SK-N-MC (cell line): ENCODE measurements at regions not wholly inside any gene's neighbourhood (a gene's known extent, or its start where the extent isn't known, plus 50 kb on each side); places are given as distances from the start of the nearest gene placed in this dataset.
A peak's percentile ranks its signal among the peaks of the same experiment; 100 is the strongest.
"Not testable (repeated sequence)": the region's sequence is repeated elsewhere in the genome, so short reads cannot be mapped to it uniquely, and the experiment has no call there.

Experiments
- DNase-seq: peaks from one replicate; pipeline ENCODE4 v3.0.0-alpha.2; 2011; ENCODE audit warnings: low read depth, low spot score
- H3K27ac ChIP-seq: fragments of 200-600 bp; sonication (generic); 2 replicates; pipeline ENCODE4 v1.5.1; 2016; ENCODE audit warnings: mixed run types
- H3K36me3 ChIP-seq: fragments of 200-600 bp; sonication (generic); 2 replicates; pipeline ENCODE4 v1.6.1; 2017; ENCODE audit warnings: antibody characterized with exemption, low read length, mixed read lengths; ENCODE audit not compliant: insufficient read depth
- H3K4me3 ChIP-seq: fragments of 200-600 bp; sonication (generic); 2 replicates; pipeline ENCODE4 v1.5.1; 2016
- H3K9ac ChIP-seq: fragments of 200-600 bp; sonication (generic); 2 replicates; pipeline ENCODE4 v1.8.0; 2017; ENCODE audit warnings: mixed run types, mixed read lengths; ENCODE audit not compliant: insufficient read length
- H3K9me3 ChIP-seq: fragments of 200-600 bp; sonication (generic); 2 replicates; pipeline ENCODE4 v1.6.1; 2017; ENCODE audit warnings: low read depth, mild to moderate bottlenecking, antibody characterized with exemption, low read length, moderate library complexity, mixed read lengths
- EZH2 ChIP-seq: fragments of 200-600 bp; sonication (generic); IDR thresholded peaks from one replicate; pipeline ENCODE4 v1.6.1; 2017; ENCODE audit warnings: antibody characterized with exemption
- FOXP2 ChIP-seq: optimal IDR thresholded peaks from 2 replicates; pipeline ENCODE3; 2011; ENCODE audit warnings: mild to moderate bottlenecking, moderate library complexity; ENCODE audit not compliant: insufficient read depth; ENCODE audit errors: extremely low read length, control extremely low read depth
- POLR2AphosphoS5 ChIP-seq: IDR thresholded peaks from 2 replicates; pipeline ENCODE4 v1.6.1; 2012; ENCODE audit warnings: mild to moderate bottlenecking, low read depth, low read length, borderline replicate concordance

GRCh38 chrX:34338046-34338445 lies 205.9 kb upstream of the FAM47A start:
- H3K9ac ChIP-seq: no peak overlapping the region
- H3K9me3 ChIP-seq: no peaks in the 10 kb centered on the region
- H3K4me3 ChIP-seq: no peak overlapping the region
- TF ChIP-seq EZH2 (no peak), FOXP2 (no peak), POLR2AphosphoS5 (no peak)
- H3K36me3 ChIP-seq: no peaks in the 10 kb centered on the region
- DNase-seq: peak; percentile 24
- H3K27ac ChIP-seq: peak overlapping the region; percentile 39; the same call in 1 of the 2 replicates

DNA sequence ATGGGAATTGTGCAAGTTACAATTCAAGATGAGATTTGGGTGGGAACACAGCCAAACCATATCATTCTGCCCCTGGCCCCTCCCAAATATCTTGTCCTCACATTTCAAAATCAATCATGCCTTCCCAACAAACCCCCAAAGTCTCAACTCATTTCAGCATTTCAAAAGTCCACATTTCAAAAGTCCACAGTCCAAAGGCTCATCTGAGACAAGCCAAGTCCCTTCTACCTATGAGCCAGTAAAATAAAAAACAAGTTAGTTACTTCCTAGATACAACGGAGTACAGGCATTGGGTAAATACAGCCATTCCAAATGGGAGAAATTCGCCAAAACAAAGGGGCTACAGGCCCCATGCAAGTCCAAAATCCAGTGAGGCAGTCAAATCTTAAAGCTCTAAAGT lies 203.3 kb upstream of the FAM47A start:
- H3K9ac ChIP-seq, H3K36me3 ChIP-seq, H3K4me3 ChIP-seq, DNase-seq, H3K27ac ChIP-seq, H3K9me3 ChIP-seq: not testable (repeated sequence)

GRCh38 chrX:34332334-34332733 lies 200.2 kb upstream of the FAM47A start:
- no peaks in the 10 kb centered on the region for H3K36me3 ChIP-seq
- no peak overlapping the region for H3K27ac ChIP-seq
- no peak overlapping the region for H3K9ac ChIP-seq
- no peaks in the 10 kb centered on the region for H3K9me3 ChIP-seq
- H3K4me3 ChIP-seq: no peak overlapping the region
- no peak for DNase-seq
- TF ChIP-seq FOXP2: no peak

- Histone ChIP-seq H3K27ac (no peak overlapping the region), H3K9me3 (no peaks in the 10 kb centered on the region), H3K36me3 (no peaks in the 10 kb centered on the region), H3K9ac (no peak overlapping the region), H3K4me3 (no peak overlapping the region)
- DNase-seq: no peak
- no peak for TF ChIP-seq EZH2
- TF ChIP-seq POLR2AphosphoS5: no peak
- no peak for TF ChIP-seq FOXP2
Observed at GRCh38 chrX:34325460-34325859, 193.3 kb upstream of the FAM47A start.

DNA sequence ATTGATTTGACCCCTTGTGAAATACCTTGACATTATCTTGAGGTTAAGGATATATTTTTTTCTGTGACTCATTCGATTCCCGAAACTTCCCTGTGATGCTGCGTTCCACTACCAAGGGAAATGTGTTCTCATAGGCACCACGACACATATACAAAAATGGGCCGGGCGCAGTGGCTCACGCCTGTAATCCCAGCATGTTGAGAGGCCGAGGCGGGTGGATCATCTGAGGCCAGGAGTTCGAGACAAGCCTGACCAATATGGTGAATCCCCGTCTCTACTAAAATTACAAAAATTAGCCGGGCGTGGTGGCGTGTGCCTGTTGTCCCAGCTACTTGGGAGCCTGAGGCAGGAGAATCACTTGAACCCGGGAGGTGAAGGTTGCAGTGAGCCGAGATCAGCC lies 188.3 kb upstream of the FAM47A start:
- H3K9ac ChIP-seq, DNase-seq, H3K4me3 ChIP-seq, H3K9me3 ChIP-seq, H3K36me3 ChIP-seq, H3K27ac ChIP-seq: not testable (repeated sequence)

DNA sequence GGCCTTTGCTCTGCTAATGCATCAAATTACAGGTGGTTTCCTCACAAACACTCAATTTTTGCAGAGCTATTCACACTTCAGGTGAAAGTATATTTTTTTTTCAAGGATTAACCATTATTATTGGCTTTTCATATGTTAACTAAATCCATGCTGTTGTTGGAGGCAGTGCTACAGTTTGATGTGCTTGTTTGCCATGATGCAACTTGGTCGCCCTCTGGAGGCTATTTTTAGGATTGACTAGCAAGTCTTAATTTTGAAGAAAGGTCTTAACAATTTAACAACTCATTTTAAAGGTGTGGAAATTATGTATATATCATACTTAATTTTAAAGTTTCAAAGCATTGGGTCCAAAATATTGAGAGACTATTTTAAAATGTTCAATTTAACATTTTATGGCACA lies 168.8 kb upstream of the FAM47A start:
- Histone ChIP-seq H3K4me3 (no peak overlapping the region), H3K9ac (no peak overlapping the region), H3K27ac (no peak overlapping the region), H3K9me3 (no peaks in the 10 kb centered on the region), H3K36me3 (no peaks in the 10 kb centered on the region)
- TF ChIP-seq EZH2: no peak
- peak; percentile 60 for DNase-seq

GRCh38 chrX:34299451-34299967 lies 167.4 kb upstream of the FAM47A start:
- H3K36me3 ChIP-seq: no peaks in the 10 kb centered on the region

GRCh38 chrX:34294665-34295064 lies 162.6 kb upstream of the FAM47A start:
- TF ChIP-seq EZH2 (no peak), POLR2AphosphoS5 (no peak), FOXP2 (no peak)
- no peak overlapping the region for H3K27ac ChIP-seq
- no peaks in the 10 kb centered on the region for H3K36me3 ChIP-seq
- H3K9ac ChIP-seq: no peak overlapping the region
- no peak for DNase-seq
- no peak overlapping the region for H3K4me3 ChIP-seq
- no peaks in the 10 kb centered on the region for H3K9me3 ChIP-seq

More at GRCh38 chrX:34299451-34299967, 167.4 kb upstream of the FAM47A start:
- no peak for DNase-seq
- H3K9ac ChIP-seq: no peak overlapping the region
- no peak overlapping the region for H3K4me3 ChIP-seq
- H3K9me3 ChIP-seq: no peaks in the 10 kb centered on the region
- no peak overlapping the region for H3K27ac ChIP-seq
- TF ChIP-seq FOXP2: no peak
- no peak for TF ChIP-seq EZH2
- no peak for TF ChIP-seq POLR2AphosphoS5

DNA sequence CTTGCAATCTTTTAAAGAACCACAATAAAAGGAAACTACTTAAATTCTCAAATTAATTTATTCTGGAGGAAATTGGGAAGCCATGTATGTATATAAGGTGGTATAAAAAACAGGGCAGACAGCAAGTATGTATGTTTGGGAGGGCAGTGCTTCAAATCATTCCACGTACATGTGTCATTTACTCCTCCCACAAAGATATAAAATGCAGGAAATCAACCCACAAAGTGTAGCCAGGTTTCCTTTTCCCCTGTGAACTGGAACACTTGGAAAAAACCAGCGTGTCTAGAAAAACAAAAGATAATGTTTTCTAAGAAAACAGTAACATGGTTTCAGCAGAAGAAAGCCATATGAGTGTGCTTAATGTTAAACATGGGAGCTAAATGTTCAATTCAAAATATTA lies 156.7 kb upstream of the FAM47A start:
- Histone ChIP-seq H3K27ac (no peak overlapping the region), H3K9me3 (no peaks in the 10 kb centered on the region), H3K36me3 (no peaks in the 10 kb centered on the region), H3K4me3 (peak overlapping the region; percentile 29; the same call in 1 of the 2 replicates), H3K9ac (peak overlapping the region; percentile 10)
- TF ChIP-seq FOXP2 (no peak), EZH2 (no peak), POLR2AphosphoS5 (no peak)
- DNase-seq: peak; percentile 18

DNA sequence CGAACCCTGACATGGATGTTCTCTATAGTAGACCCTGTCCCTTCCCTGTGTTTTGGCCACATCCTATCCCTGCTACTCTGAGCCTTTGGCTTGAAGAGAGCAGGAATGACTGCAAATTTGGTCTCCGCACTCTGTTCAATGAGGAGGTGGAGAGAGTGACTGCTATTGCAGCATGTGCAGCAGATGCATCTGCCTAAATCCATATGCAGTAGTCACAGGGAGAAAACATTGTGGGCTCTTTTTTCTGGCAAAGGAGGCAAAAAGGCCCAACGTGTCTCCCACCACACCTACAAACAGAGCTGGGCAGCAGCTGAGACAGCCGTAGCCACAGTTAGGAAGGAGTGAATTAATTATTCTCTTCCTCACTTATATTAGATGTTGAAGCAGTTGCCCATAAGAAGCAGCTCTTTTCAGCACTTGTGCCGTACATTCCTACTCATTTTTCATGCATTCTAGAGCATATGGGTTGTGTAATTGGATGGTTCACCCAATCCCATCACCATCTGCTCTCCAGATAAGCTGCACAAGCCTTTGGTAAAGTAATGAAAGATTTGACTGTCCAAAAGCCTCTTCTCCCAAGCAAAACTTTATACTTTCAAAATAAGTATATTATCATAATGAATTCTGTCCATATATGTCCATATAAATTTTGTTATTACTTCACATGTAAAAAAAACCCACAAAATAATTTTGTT lies 147.9 kb upstream of the FAM47A start:
- no peaks in the 10 kb centered on the region for H3K36me3 ChIP-seq
- no peak for TF ChIP-seq POLR2AphosphoS5
- no peak for TF ChIP-seq FOXP2
- no peak for TF ChIP-seq EZH2
- no peak overlapping the region for H3K9ac ChIP-seq
- DNase-seq: no peak
- H3K27ac ChIP-seq: no peak overlapping the region
- no peaks in the 10 kb centered on the region for H3K9me3 ChIP-seq
- H3K4me3 ChIP-seq: no peak overlapping the region
